ENCODE measurements at regions not wholly inside any gene's neighbourhood (a gene's known extent, or its start where the extent isn't known, plus 50 kb on each side); places are given as distances from the start of the nearest gene placed in this dataset.

GRCh38 chr15:85960381-85960780, 119.3 kb upstream of the AGBL1 start:
- no peak for TF ChIP-seq CTCF (conservative IDR thresholded peaks at IDR 0.05; ENCODE audit: low read depth, low read length)
- H3K4me3 ChIP-seq (ENCODE audit: low read length) = no peak overlapping the region
- DNase-seq (ENCODE audit: low read depth) = no peak

- H3K4me3 ChIP-seq (ENCODE audit: low read length) = no peak overlapping the region
- DNase-seq (ENCODE audit: low read depth) = no peak
- TF ChIP-seq CTCF (conservative IDR thresholded peaks at IDR 0.05; ENCODE audit: low read depth, low read length) = no peak
Measured at GRCh38 chr15:85961821-85962220, 117.8 kb upstream of the AGBL1 start.

- no peak for DNase-seq (ENCODE audit: low read depth)
- H3K4me3 ChIP-seq (ENCODE audit: low read length) = no peak overlapping the region
- no peak for TF ChIP-seq CTCF (conservative IDR thresholded peaks at IDR 0.05; ENCODE audit: low read depth, low read length)
Measured at GRCh38 chr15:85963262-85963760, 116.4 kb upstream of the AGBL1 start.

DNA sequence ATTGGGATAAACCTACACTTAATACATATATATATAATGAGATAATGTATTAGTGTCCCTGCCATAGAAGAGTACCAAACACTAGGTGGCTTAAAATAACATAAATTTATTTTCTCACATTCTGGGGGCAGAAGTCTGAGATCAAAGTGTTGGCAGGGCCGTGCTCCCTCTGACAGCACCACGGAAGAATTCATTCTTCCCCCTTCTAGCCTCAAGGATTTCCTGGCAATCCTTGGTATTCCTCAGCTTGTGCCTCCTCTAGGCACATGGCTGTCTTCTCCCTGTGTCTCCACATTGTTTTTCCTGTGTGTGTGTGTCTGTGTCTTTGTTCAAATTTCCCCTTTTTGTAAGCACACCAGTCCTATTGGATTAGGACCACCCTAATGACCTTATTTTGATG, 115.2 kb upstream of the AGBL1 start:
- DNase-seq (ENCODE audit: low read depth) = no peak
- no peak for TF ChIP-seq CTCF (conservative IDR thresholded peaks at IDR 0.05; ENCODE audit: low read depth, low read length)
- H3K4me3 ChIP-seq (ENCODE audit: low read length) = no peak overlapping the region

GRCh38 chr15:85967553-85967952, 112.1 kb upstream of the AGBL1 start:
- TF ChIP-seq CTCF (conservative IDR thresholded peaks at IDR 0.05; ENCODE audit: low read depth, low read length) = no peak
- H3K4me3 ChIP-seq (ENCODE audit: low read length) = no peak overlapping the region
- no peak for DNase-seq (ENCODE audit: low read depth)

DNA sequence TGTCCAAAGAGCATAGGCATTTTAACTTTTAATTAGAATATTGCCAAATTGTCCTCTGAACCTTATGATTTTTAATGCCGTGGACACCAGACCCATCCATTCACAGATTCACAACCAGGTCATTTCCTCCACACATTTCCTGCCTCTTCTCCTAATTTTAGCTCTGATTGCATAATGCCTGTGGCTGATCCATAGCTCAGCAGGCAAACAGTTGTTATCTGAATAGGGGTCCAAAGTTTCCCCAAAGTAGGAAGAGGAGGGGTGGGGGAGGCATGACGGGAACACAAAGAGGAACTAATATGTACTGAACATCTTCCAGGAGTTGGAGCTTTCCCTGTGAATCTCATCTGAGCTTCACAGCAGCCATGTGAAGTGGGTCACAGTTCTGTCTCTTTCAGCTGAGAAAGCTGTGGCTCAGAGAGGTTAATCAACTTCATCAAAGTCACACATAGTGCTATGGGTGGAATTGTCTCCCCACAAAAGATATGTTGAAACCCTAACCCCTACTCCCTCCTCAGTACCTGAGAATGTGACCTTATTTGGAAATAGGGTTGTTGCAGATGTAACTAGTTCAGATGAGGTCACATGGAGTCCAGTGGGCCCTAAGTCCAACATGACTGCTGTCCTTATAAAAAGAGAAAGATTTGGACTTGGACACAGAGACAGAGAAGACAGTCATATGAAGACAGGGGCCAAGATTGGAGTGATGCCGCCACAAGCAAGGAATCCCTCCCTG, 106.7 kb upstream of the AGBL1 start:
- no peak for TF ChIP-seq CTCF (conservative IDR thresholded peaks at IDR 0.05; ENCODE audit: low read depth, low read length)
- no peak for DNase-seq (ENCODE audit: low read depth)
- H3K4me3 ChIP-seq (ENCODE audit: low read length) = no peak overlapping the region
